ENCODE measurements at regions not wholly inside any gene's neighbourhood (a gene's known extent, or its start where the extent isn't known, plus 50 kb on each side); places are given as distances from the start of the nearest gene placed in this dataset.

DNA sequence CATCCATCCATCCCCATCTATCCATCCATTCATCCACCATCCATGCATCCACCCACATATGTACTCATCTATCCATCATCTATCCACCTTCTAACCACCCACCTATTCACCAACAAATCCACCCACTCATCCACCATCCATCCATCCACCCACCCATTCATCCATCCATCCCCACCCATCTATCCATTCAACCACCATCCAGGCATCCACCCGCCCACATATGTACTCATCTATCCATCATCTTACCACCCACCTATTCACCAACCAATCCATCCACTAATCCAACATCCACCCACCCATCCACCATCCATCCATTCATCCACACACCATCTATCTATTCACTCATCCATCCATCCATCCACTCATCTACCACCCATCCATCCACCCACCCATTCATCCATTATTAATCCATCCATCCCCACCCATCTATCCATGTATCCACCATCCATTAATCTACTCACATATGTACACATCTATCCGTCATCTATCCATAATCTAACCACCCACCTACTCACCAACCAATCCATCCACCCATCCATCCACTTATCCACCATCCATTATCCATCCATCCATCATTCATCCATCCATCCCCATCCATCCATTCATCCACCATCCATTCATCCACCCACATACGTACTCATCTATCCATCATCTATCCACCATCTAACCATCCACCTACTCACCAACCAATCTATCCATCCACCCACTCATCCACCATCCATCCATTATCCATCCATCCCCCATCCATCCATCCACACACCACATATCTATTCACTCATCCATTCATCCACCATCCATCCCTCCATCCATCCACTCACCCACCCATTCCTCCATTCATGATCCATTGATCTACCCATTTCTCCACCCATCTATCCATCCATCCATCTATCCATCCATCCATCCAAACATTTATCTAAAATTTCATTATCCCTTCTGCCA, 940.0 kb downstream of the BRD1 start (continued):
- TF ChIP-seq ZNF148 (tag by site-specific recombination; IDR thresholded peaks at IDR 0.05; ENCODE audit: borderline replicate concordance): no peak
- no peak for TF ChIP-seq ZBTB44 (tag by site-specific recombination; IDR thresholded peaks at IDR 0.05)
- no peak for TF ChIP-seq ZNF391 (tag by site-specific recombination; IDR thresholded peaks at IDR 0.05; ENCODE audit: borderline replicate concordance, low read depth)

- POLR2A ChIA-PET: no interaction called here
These were observed 940.9 kb downstream of the BRD1 start for GRCh38 chr22:48886604-48887393.

More at GRCh38 chr22:48886604-48887393, 940.9 kb downstream of the BRD1 start:
- no peaks in the 10 kb centered on the region for H3K4me1 ChIP-seq (ENCODE audit: control insufficient read depth, insufficient read depth, low read length)
- H3K36me3 ChIP-seq (ENCODE audit: control insufficient read depth in 2 of 2, insufficient read depth in 1 of 2, low read length in 2 of 2): no peaks in the 10 kb centered on the region
- CTCF ChIA-PET: no interaction called here
- no peak overlapping the region for H3K27ac ChIP-seq (ENCODE audit: extremely low read depth, low read depth, low read length)
- H3K9me3 ChIP-seq (ENCODE audit: control insufficient read depth, insufficient read depth, low read depth, low read length): no peaks in the 10 kb centered on the region
- TF ChIP-seq MYNN (tag by site-specific recombination; IDR thresholded peaks at IDR 0.05; ENCODE audit: borderline replicate concordance) (no peak), ZNF560 (tag by site-specific recombination; IDR thresholded peaks at IDR 0.05; ENCODE audit: borderline replicate concordance) (no peak), ZNF664 (tag by site-specific recombination; IDR thresholded peaks at IDR 0.05) (no peak), ZNF214 (tag by site-specific recombination; IDR thresholded peaks at IDR 0.05; ENCODE audit: borderline replicate concordance) (no peak), MZF1 (tag by site-specific recombination; IDR thresholded peaks at IDR 0.05; ENCODE audit: borderline replicate concordance) (no peak), MEIS1 (CRISPR knock-in tag; IDR thresholded peaks at IDR 0.05; ENCODE audit: borderline replicate concordance) (peak; percentile 97), ZSCAN18 (tag by site-specific recombination; IDR thresholded peaks at IDR 0.05) (no peak), SCRT2 (tag by site-specific recombination; IDR thresholded peaks at IDR 0.05) (peak; percentile 52), ZNF138 (tag by site-specific recombination; IDR thresholded peaks at IDR 0.05; ENCODE audit: borderline replicate concordance) (no peak), PRDM10 (tag by site-specific recombination; IDR thresholded peaks at IDR 0.05) (no peak), CTCF (tag by site-specific recombination; IDR thresholded peaks at IDR 0.05) (no peak)
- TF ChIP-seq, protein P1, sequence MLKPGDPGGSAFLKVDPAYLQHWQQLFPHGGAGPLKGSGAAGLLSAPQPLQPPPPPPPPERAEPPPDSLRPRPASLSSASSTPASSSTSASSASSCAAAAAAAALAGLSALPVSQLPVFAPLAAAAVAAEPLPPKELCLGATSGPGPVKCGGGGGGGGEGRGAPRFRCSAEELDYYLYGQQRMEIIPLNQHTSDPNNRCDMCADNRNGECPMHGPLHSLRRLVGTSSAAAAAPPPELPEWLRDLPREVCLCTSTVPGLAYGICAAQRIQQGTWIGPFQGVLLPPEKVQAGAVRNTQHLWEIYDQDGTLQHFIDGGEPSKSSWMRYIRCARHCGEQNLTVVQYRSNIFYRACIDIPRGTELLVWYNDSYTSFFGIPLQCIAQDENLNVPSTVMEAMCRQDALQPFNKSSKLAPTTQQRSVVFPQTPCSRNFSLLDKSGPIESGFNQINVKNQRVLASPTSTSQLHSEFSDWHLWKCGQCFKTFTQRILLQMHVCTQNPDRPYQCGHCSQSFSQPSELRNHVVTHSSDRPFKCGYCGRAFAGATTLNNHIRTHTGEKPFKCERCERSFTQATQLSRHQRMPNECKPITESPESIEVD (tag by site-specific recombination; IDR thresholded peaks at IDR 0.05): no peak
- H3K4me3 ChIP-seq (ENCODE audit: low read depth, low read length): no peak overlapping the region
